GM13976 (cell line): ENCODE measurements at regions not wholly inside any gene's neighbourhood (a gene's known extent, or its start where the extent isn't known, plus 50 kb on each side); places are given as distances from the start of the nearest gene placed in this dataset.

ENCODE experiments used
- DNase-seq: peaks from one replicate; pipeline ENCODE4 v3.0.0; 2012; ENCODE audit warnings: low spot score
- CTCF ChIP-seq: IDR thresholded peaks from 2 replicates; pipeline ENCODE4 v1.5.1; 2012; ENCODE audit warnings: borderline replicate concordance, mild to moderate bottlenecking; ENCODE audit not compliant: insufficient read depth; ENCODE audit errors: extremely low read depth, missing control alignments, control extremely low read depth
- in situ Hi-C: fragments of 300-500 bp; cut with MboI; formaldehyde crosslinking; loops from one replicate; pipeline ENCODE4 v1.12.0; 2022; ENCODE audit warnings: low sequenced_read_pairs, mixed read lengths, inconsistent platforms; ENCODE audit not compliant: unreplicated experiment

DNA sequence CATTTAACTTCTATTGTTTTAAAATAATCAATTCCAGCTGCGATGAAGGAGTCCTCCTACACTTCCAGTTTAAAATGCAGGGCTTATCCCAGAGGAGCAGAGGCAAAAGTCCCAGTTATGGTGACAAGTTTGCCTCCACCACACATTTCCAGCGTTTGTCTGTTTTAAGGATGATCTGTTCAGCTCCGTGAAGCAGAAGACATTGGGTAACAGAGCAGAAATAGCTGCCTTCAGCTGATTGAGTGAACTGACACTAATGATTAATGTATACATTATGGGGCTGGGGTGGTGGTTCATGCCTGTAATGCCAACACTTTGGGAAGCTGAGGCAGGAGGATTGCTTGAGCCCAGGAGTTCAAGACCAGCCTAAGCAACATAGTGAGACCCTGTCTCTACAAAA lies 127.6 kb downstream of the HSD17B3 start:
- in situ Hi-C loops: no loop called here
- no peak for TF ChIP-seq CTCF
- no peak for DNase-seq

- no peak for DNase-seq
- TF ChIP-seq CTCF: no peak
- in situ Hi-C loops: no loop called here
These were observed 128.3 kb downstream of the HSD17B3 start for GRCh38 chr9:96173640-96174039.

DNA sequence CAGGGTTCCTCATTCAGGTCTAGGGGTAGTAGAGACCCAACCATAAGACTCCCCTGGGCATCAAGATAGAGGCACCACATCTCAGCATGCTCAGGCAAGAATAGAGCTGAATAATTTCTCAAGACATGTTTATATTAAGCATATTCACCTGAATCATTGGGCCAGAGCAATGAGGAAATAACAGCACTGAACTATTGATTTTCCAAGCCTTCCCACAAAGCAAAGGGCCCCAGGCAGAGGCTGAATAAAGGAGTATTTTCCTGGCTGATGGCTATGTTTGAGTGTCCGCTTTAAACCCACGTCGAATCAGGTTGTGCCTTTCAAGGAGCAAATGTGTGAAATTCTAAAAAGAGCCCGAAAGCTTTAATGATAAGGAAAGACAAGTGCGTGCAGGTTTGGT lies 129.2 kb downstream of the HSD17B3 start:
- DNase-seq: no peak
- in situ Hi-C loops: no loop called here
- TF ChIP-seq CTCF: no peak

DNA sequence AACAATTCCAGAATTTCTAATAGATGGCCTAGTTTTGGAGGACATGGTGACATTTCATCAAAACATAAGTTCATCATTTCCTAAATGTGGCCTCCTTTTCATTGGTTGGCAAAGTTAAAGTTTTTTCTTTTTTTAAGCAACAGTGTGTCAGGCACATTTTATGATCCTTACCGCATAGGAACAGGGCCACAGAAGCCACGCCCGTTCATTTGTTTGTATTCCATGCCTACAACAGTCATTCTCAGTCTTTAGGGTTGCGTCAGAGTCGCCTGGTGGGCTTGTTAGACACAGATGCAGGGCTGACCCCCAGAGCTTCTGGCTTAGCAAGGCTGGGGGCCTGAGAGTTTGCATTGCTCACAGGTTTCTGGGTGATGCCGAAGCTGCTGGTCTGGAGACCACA lies 130.2 kb downstream of the HSD17B3 start:
- in situ Hi-C loops: no loop called here
- no peak for TF ChIP-seq CTCF
- DNase-seq: no peak

GRCh38 chr9:96169901-96170300 lies 132.1 kb downstream of the HSD17B3 start:
- TF ChIP-seq CTCF: no peak
- no peak for DNase-seq
- in situ Hi-C loops: no loop called here

DNA sequence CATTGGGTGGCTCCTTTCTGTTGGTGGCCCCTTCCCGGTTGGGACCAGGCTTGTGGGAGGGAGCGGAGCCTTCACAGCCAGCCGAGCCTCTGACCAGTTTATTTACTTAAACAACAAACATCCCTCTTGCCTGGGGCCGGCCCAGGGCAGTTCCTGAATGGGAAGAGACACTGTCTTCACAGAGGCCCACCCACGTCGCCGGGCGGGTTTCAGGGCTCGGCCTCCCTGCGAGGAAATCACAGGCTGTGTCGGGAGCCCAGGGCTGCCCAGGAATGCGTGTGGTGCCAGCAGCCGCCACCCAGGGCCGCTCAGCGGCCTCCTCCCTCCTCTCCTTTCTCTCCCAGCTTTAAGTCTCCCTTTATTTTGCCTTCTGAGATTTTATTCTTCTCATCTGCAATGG lies 132.5 kb downstream of the HSD17B3 start:
- no peak for DNase-seq
- in situ Hi-C loops: no loop called here
- TF ChIP-seq CTCF: no peak

GRCh38 chr9:96168882-96169281 lies 133.1 kb downstream of the HSD17B3 start:
- in situ Hi-C loops: no loop called here
- no peak for TF ChIP-seq CTCF
- DNase-seq: no peak
